Spleen (tissue), 11 donors: ENCODE measurements at regions not wholly inside any gene's neighbourhood (a gene's known extent, or its start where the extent isn't known, plus 50 kb on each side); places are given as distances from the start of the nearest gene placed in this dataset.

ENCODE experiments used
- DNase-seq: peaks from one replicate; pipeline ENCODE4 v3.0.0-alpha.2; 2020
- H3K27ac ChIP-seq, 8 donors: fragments of 200-600 bp; sonication (generic) in 7 of 8; 1 replicate in 4 of 8; 2 replicates in 4 of 8; pipeline versions ENCODE4 v1.5.0 to v1.8.0; 2016 to 2021; ENCODE audit warnings: inconsistent platforms in 4 of 8, mild to moderate bottlenecking in 4 of 8, moderate library complexity in 1 of 8
- H3K27me3 ChIP-seq, 7 donors: fragments of 200-600 bp; sonication (generic) in 6 of 7; replicated peaks in 1 of 7; 1 replicate in 4 of 7; 2 replicates in 3 of 7; pipeline versions ENCODE4 v1.5.0 to v1.8.0; 2016 to 2021; ENCODE audit warnings: inconsistent platforms in 3 of 7, mild to moderate bottlenecking in 1 of 7
- H3K36me3 ChIP-seq, 6 donors: fragments of 200-600 bp; sonication (generic) in 5 of 6; 1 replicate in 4 of 6; 2 replicates in 2 of 6; pipeline versions ENCODE4 v1.5.0 to v1.8.0; 2016 to 2021; ENCODE audit warnings: inconsistent platforms in 2 of 6
- H3K4me1 ChIP-seq, 6 donors: fragments of 200-600 bp; sonication (generic) in 5 of 6; 1 replicate in 3 of 6; 2 replicates in 3 of 6; pipeline versions ENCODE4 v1.5.0 to v1.8.0; 2016 to 2021; ENCODE audit warnings: inconsistent platforms in 3 of 6
- H3K4me3 ChIP-seq, 8 donors: fragments of 200-600 bp; sonication (generic) in 7 of 8; 1 replicate in 4 of 8; 2 replicates in 4 of 8; pipeline versions ENCODE4 v1.5.0 to v1.8.0; 2016 to 2021; ENCODE audit warnings: inconsistent platforms in 4 of 8, mild to moderate bottlenecking in 4 of 8, moderate library complexity in 2 of 8
- H3K9me3 ChIP-seq, 8 donors: fragments of 200-600 bp; sonication (generic) in 7 of 8; 1 replicate in 4 of 8; 2 replicates in 4 of 8; pipeline versions ENCODE4 v1.5.0 to v1.8.0; 2016 to 2021; ENCODE audit warnings: inconsistent platforms in 4 of 8
- CTCF ChIP-seq, 11 experiments: fragments of 200-600 bp in 7 of 11; fragments of 450-650 bp in 4 of 11; sonication (generic) in 4 of 11; IDR thresholded peaks in 8 of 11; conservative IDR thresholded peaks in 3 of 11; 1 replicate in 7 of 11; 2 replicates in 4 of 11; pipeline versions ENCODE4 v1.4.0 to v1.8.0; 2016 to 2021; ENCODE audit warnings: antibody characterized with exemption in 11 of 11, inconsistent platforms in 4 of 11, mild to moderate bottlenecking in 1 of 11
- POLR2A ChIP-seq, 3 donors: fragments of 450-650 bp; IDR thresholded peaks; one replicate each; pipeline ENCODE4 v1.5.1; 2017; ENCODE audit warnings: antibody characterized with exemption in 3 of 3, mild to moderate bottlenecking in 1 of 3
- POLR2AphosphoS5 ChIP-seq, 3 donors: sonication (generic); formaldehyde crosslinking; IDR thresholded peaks; one replicate each; pipeline ENCODE4 v1.5.1; 2017; ENCODE audit warnings: antibody characterized with exemption in 3 of 3
- WGBS, 5 donors: extraction: QIAGEN DNeasy Blood & Tissue Kit in 3 of 5; methylation state at CpG; one replicate each; pipeline versions ENCODE4 v1.1.5 to v1.1.7; 2013 to 2018; 5-methylcytosine and 5-hydroxymethylcytosine counted together
- intact Hi-C: fragments of 100-400 bp; cut with DNase I; formaldehyde crosslinking; loops from one replicate; pipeline ENCODE4 v1.15.0; 2023; ENCODE audit warnings: low total_unique reads
- donor health status: healthy with polysubstance abuse.
- donor health status: DM: no; HTN: no; CAD: no; lungs with moderate emphysema.
- donor health status: DM: no; HTN: no; CAD: no.
- donor health status: Bipolar disorder and iron deficiency.
- donor health status: healthy.
- donor health status: DM: no; HTN: no; CAD: no.
- donor health status: DM: yes; HTN: yes; CAD: no.

GRCh38 chr17:27400991-27401390 lies 55.3 kb upstream of the KSR1 start:
- DNase-seq: no peak
- no peak overlapping the region for H3K27ac ChIP-seq
- H3K9me3 ChIP-seq: no peaks in the 10 kb centered on the region
- intact Hi-C loops: no loop called here
- H3K4me1 ChIP-seq: no peaks in the 10 kb centered on the region
- no peaks in the 10 kb centered on the region for H3K36me3 ChIP-seq
- H3K4me3 ChIP-seq: no peak overlapping the region
- TF ChIP-seq POLR2AphosphoS5 (IDR thresholded peaks at IDR 0.05): no peak
- TF ChIP-seq POLR2A (IDR thresholded peaks at IDR 0.05): no peak
- no peaks in the 10 kb centered on the region for H3K27me3 ChIP-seq
- 85 to 91% (median 88%) methylated on average over 6 of the region's 6 CpGs for WGBS, 5 donors

GRCh38 chr17:27402943-27403342 lies 53.3 kb upstream of the KSR1 start:
- intact Hi-C loops: no loop called here
- no peak for DNase-seq
- Histone ChIP-seq H3K4me3 (no peak overlapping the region), H3K9me3 (no peaks in the 10 kb centered on the region), H3K4me1 (no peaks in the 10 kb centered on the region), H3K36me3 (no peaks in the 10 kb centered on the region), H3K27ac (no peak overlapping the region), H3K27me3 (no peaks in the 10 kb centered on the region)
- 67 to 92% (median 91%) methylated on average over 5 of the region's 5 CpGs for WGBS, 5 donors
- no peak for TF ChIP-seq POLR2A (IDR thresholded peaks at IDR 0.05)
- TF ChIP-seq POLR2AphosphoS5 (IDR thresholded peaks at IDR 0.05): no peak

- H3K4me1 ChIP-seq: no peaks in the 10 kb centered on the region
- intact Hi-C loops: no loop called here
- no peaks in the 10 kb centered on the region for H3K9me3 ChIP-seq
- H3K27ac ChIP-seq: no peak overlapping the region
- no peak overlapping the region for H3K4me3 ChIP-seq
- 90 to 97% (median 92%) methylated on average over 7 of the region's 7 CpGs for WGBS, 5 donors
- H3K27me3 ChIP-seq: no peaks in the 10 kb centered on the region
- no peaks in the 10 kb centered on the region for H3K36me3 ChIP-seq
- no peak for DNase-seq
- TF ChIP-seq POLR2A (IDR thresholded peaks at IDR 0.05) (no peak), CTCF (IDR thresholded peaks at IDR 0.05 in 8 of 11, conservative IDR thresholded peaks at IDR 0.05 in 3 of 11) (no peak), POLR2AphosphoS5 (IDR thresholded peaks at IDR 0.05) (no peak)
Observed at GRCh38 chr17:27403480-27404005, 52.7 kb upstream of the KSR1 start.

GRCh38 chr17:27404676-27405075 lies 51.6 kb upstream of the KSR1 start:
- H3K27ac ChIP-seq: no peak overlapping the region
- no peak for DNase-seq
- H3K4me1 ChIP-seq: no peaks in the 10 kb centered on the region
- intact Hi-C loops: no loop called here
- no peak overlapping the region for H3K4me3 ChIP-seq
- H3K27me3 ChIP-seq: no peaks in the 10 kb centered on the region
- no peaks in the 10 kb centered on the region for H3K9me3 ChIP-seq
- no peak for TF ChIP-seq POLR2A (IDR thresholded peaks at IDR 0.05)
- no peak for TF ChIP-seq POLR2AphosphoS5 (IDR thresholded peaks at IDR 0.05)
- TF ChIP-seq CTCF (IDR thresholded peaks at IDR 0.05 in 8 of 11, conservative IDR thresholded peaks at IDR 0.05 in 3 of 11): no peak
- no peaks in the 10 kb centered on the region for H3K36me3 ChIP-seq
